GM18870 (cell line): ENCODE measurements at regions not wholly inside any gene's neighbourhood (a gene's known extent, or its start where the extent isn't known, plus 50 kb on each side); places are given as distances from the start of the nearest gene placed in this dataset.
"Not testable (repeated sequence)": the region's sequence is repeated elsewhere in the genome, so short reads cannot be mapped to it uniquely, and the experiment has no call there.

Experiments used
- ATAC-seq: cut with Tn5 transposase; IDR thresholded peaks from one replicate; pipeline ENCODE4 v1.9.1; 2021; ENCODE audit warnings: moderate library complexity; ENCODE audit not compliant: unreplicated experiment

DNA sequence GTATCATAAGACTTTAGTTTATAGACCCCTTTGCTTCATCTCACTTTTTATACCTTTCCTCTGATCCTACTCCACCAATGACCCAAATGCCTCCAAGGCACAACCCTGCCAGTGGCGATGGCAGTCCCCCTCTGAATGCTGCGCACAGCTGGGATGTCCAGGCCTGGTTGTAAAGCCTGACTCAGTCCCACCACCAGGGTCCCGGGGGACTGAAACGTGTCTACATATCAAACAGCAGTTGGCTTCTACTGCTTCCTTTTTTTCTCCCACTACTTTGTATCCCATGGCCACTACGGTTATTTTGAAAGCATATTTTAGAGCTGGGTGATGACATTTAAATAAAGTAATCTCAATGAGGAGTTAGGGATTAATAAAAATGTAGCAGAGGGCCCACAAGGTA is 329.8 kb upstream of the PSMD7 start:
- no peak for ATAC-seq

DNA sequence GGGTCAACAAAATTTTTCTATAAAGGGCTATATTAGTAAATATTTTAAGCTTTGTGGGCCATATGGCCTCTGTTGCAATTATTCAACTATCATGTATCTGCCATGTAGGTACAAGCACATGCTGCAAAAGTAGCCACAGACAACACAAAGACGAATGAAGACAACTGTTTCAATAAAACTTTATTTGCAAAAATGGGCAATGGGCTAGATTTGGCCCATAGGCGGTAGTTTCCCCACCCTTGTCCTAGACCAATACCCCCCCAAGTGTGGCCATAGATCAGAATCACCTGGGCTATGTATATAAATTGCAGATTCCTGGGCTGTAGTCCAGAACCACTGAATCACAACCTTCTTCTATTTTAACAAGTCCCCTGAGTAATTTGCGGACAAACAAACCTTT is 331.0 kb upstream of the PSMD7 start:
- no peak for ATAC-seq

DNA sequence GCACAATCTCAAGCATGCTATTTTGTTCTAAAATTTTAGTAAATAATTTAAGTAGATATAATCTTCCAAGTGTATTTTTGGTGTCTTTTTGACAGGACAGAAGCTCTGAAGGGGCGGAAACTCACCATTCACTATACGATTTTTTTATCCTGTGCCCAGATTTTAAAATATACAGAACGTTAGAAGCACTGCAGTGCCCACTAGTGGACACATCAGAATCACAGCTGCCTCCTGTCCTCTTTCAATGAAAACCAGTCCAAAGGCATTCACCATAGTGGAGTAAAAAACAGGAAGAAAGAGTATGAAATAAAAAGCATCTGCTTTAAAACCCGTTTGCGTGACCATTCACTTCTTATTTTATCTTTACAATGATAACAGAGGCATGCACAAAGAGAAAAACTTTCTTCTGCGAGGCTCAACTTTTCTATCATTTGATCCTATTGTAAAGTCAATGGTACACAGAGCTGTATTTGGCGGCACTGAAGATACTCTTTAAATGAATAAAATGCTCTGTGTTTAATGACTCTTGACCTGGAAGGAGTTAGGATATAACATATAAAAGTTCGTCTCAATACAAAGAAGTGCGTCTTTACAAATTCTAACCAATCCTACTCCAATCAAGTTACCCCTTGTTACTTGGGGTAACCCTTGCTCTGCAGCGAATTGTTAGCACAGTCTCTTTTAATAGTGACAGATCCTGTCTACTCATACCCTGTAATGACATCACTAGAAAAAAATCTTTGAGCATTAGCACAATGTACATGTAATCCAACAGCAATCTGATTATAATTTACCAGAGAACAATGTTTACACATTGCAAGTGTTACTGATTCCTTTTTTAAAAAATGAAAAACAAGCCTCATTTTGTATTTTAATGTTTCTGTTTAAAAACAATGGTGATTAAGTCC is 339.8 kb upstream of the PSMD7 start:
- no peak for ATAC-seq

DNA sequence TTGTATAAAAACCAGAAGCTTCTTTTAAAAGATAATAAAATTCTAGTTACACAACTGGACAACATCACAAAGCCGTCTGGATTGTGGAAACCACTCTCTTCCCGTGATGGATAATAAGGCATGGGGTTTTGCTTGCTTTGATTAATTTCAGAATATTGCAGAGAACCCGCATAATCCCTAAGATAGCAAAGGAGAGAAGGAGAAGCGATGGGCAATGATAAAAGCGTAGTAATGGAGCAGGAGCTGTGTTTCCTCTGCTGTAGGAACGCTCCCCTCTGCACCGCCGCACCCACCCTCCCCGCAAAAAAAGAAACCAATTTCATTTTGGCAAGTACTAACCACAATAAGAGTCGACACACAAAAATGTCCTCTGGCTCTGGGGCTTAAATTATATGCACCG is 340.9 kb upstream of the PSMD7 start:
- ATAC-seq, result no peak

GRCh38 chr16:73955255-73955654 is 341.4 kb upstream of the PSMD7 start:
- ATAC-seq, result no peak

DNA sequence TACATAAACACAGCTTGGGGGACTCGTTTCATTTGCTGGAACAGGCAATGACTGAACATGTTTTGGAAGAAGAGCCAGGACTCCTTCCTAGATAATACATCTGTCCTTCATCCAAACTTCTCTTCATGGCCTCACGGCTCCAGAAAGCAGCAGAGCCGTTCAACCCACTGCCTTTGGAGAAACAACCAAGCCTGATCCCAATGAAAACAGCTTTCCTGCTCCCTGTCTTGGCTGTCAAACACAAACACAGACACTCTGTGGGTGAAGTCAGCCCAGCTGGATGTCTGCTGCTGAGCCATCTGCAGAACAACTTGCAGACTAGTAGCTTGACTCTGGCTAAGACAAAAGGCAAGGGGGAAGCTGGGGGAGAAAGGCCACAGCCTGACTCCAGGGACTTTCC is 345.1 kb upstream of the PSMD7 start:
- no peak for ATAC-seq

- no peak for ATAC-seq
Measured at GRCh38 chr16:73949574-73950320, 346.9 kb upstream of the PSMD7 start.

- ATAC-seq, result no peak
Measured at GRCh38 chr16:73945631-73946030, 351.0 kb upstream of the PSMD7 start.

DNA sequence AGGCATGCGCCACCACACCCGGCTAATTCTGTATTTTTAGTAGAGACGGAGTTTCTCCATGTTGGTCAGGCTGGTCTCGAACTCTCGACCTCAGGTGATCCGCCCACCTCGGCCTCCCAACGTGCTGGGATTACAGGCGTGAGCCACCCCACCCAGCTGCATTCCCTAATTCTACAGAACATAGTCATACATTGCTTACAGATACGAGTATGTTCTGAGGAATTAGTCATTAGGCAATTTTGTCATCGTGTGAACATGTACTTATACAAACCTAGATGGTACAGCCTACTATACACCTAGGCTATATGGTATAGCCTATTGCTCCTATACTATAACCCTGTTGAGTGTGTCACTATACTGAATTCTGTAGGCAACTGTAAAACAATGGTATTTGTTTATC is 353.4 kb upstream of the PSMD7 start:
- ATAC-seq, result not testable (repeated sequence)

DNA sequence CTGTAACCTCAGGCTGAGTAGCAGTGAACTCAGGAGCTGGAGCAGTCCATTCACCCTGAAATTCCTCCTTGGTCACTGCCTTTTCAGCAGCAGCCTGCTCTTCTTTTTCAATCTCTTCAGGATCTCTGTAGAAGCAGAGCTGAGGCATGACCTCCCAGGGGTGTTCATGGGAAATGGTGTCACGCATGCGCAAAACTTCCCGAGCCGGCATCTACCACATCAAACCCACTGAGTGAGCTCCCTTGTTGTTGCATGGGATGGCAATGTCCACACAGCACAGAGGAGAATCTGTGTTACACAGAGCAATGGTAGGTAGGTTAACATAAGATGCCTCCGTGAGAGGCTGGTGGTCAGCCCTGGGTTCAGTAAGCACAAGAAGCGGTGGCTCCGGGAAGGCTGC is 355.8 kb upstream of the PSMD7 start:
- ATAC-seq, result not testable (repeated sequence)

DNA sequence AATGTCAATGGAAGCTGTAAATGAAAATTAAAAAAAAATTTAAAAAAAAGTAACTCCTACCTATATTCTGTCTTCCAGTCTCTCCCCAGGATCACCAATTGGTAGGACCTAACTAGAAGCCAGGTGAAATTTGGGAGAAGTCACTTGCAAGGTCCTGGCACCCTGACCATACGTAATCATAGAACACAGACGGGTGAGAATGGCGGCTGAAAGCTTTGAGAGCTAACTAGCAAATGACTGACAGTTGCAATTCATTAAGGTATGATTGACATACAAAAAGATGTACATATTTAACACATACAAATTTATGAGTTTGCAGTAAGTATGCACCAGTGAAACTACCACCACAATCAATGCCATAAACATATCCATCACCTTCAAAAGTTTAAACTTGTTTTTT is 372.7 kb upstream of the PSMD7 start:
- ATAC-seq, result no peak

DNA sequence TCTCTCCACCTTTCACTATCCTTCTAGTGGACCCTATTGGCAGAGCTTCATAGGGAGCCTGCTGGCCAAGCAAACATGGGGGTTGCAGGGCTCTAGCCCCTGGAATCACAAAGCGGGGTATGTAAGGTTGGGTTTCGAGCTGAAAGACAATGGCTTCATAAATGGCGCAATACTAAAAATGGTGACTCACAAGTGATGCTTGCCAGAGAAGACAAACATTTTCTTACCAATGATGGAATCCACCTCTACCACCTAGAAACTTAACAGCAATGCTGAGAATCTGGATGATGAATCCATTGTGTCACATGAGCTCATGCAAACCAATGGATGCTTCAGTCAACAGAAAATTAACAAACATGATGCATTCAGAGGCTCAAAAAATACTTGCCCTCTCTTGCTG is 375.3 kb upstream of the PSMD7 start:
- no peak for ATAC-seq

GRCh38 chr16:73916829-73917594 is 379.6 kb upstream of the PSMD7 start:
- no peak for ATAC-seq

DNA sequence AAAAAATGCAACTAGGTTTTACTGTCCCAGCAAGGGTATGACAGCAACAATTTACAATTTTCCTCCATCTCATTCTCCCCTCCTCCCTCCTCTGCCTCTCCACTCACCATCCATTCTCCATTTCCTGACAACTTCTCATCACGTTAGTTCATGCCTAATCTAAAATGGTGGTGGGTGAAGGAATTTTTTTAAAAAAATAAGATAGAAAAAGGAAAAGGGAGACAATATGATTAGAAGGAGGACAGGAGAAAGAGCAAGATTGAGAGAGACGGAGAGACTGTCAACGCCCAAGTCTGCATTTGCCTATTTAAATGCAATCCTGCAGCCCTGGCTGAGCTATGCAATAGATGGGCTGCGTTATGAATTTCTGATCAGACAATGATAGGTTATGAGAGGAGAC is 380.7 kb upstream of the PSMD7 start:
- ATAC-seq, result no peak

GRCh38 chr16:73915140-73915539 is 381.5 kb upstream of the PSMD7 start:
- no peak for ATAC-seq

- ATAC-seq, result no peak
Measured at GRCh38 chr16:73912850-73913249, 383.8 kb upstream of the PSMD7 start.

GRCh38 chr16:73912281-73912680 is 384.3 kb upstream of the PSMD7 start:
- no peak for ATAC-seq

DNA sequence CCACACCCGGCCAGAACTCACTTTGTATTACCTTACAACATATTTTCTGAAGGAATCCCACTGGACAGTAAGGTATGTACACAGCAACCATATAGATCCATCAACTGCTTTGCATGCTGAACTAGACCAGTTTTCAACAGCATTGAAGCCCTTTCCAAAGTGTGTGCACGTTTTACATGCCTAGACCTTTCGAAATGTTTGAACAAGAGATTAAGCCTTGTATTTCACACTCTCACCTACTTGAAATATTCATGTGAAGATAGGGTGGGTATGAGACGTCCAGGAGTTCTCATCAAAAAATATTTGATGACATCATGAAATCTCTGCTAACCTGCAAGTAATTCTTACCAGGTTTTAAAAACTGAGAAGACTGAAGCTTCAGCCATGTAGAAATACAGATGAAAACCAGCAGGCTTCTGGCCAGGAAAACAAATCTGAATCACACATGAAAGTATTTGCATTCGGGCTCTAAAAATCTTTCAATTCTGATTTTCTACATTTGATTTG is 387.0 kb upstream of the PSMD7 start:
- no peak for ATAC-seq

GRCh38 chr16:73891129-73891542 is 405.5 kb upstream of the PSMD7 start:
- no peak for ATAC-seq

DNA sequence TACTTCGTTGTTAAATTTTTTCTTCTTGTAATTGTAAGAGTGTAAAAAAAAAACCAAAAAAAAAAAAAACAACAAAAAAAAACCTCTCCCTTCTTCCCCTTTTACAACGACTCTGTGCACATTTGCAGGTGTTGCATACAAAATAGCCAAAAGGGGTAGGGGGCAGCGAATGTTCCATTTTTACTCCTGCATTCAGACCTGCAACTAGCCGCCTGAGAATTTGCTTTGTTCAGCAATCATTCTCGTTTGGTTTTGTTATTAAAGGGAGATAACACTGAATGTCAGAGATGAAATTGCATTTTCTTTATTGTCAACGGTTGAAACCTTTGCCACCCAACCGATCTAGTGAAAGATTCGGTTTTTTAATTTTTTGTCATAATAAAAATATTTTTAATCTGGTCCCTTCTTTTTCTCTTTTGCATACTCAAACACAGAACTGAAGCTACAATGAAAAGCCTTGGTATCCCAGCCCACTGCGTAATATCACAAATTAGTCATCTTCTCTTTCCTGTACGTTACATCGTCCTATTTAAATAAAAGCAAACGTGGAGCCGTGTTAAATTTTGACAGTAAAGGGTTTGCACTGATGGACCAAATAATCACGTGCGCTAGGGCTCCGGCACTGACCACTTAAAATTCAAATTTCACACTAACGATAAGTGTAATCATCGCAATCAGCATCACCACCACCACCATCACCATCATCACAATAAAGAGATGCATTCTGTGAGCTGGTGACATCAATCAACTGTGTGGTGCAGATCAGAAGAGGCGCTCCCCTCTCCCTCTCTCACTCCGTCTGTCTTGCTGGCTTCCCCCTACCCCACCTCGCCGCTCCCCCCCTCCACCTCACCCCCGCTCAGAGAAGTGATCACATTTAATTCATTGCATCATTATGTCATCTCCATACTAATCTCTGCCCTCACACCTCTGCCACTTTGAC is 406.2 kb upstream of the PSMD7 start:
- ATAC-seq, result no peak
